H1 (cell line): ENCODE measurements at regions not wholly inside any gene's neighbourhood (a gene's known extent, or its start where the extent isn't known, plus 50 kb on each side); places are given as distances from the start of the nearest gene placed in this dataset.

Source experiments
- SIRT6 ChIP-seq: IDR thresholded peaks from one replicate; pipeline ENCODE4 v1.7.1; 2012; ENCODE audit warnings: low read length, inconsistent platforms
- SP1 ChIP-seq: IDR thresholded peaks from 2 replicates; pipeline ENCODE4 v1.6.1; 2011; ENCODE audit warnings: low read depth, low read length

DNA sequence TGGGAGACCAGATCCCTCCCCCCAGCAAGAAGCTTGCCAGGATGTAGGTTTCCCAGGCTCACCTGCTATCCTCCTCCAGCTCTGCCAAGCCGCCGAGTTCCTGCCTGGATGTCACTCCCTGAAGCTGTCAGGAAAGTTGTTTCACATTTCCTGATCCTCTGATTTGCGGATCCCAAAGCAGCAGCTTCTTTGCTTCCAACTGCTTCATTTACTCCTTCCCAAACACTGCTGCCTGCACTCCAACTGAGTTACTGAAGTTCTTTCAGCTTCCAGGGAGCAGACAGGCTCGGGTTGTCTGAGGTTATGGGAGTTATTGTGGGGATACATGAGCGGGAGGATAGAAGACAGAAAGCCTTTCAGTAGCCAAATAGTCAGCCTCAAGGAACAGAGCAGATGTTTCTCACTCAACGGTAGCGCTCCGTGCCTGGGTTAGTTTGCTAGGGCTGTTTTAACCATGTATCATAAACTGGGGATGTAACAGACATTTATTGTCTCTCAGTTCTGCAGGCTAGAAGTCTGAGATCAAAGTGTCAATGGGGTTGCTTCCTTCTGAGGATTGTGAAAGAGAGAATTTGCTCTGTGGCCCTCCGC lies 516.0 kb downstream of the REEP3 start (continued):
- no peak for TF ChIP-seq SIRT6
- no peak for TF ChIP-seq SP1
